Right lobe of liver (tissue), 4 donors: ENCODE measurements at regions not wholly inside any gene's neighbourhood (a gene's known extent, or its start where the extent isn't known, plus 50 kb on each side); places are given as distances from the start of the nearest gene placed in this dataset.

ENCODE experiments used
- CTCF ChIP-seq, 4 donors: fragments of 200-600 bp in 3 of 4; fragments of 450-650 bp in 1 of 4; IDR thresholded peaks; one replicate each; pipeline versions ENCODE4 v1.5.1 to v1.8.0; 2016 to 2022; ENCODE audit warnings: antibody characterized with exemption in 4 of 4, mild to moderate bottlenecking in 2 of 4
- POLR2A ChIP-seq: fragments of 450-650 bp; IDR thresholded peaks from one replicate; pipeline ENCODE4 v1.6.1; 2017; ENCODE audit warnings: antibody characterized with exemption, mild to moderate bottlenecking
- donor health status: DM: no; HTN: no; CAD: no.
- donor health status: DM: no; HTN: no; CAD: no.
- donor health status: DM: no; HTN: yes; CAD: no.

- TF ChIP-seq CTCF (IDR thresholded peaks at IDR 0.05), result no peak
- no peak for TF ChIP-seq POLR2A
Measured at GRCh38 chr11:28528217-28528616, 420.0 kb downstream of the METTL15 start.
